ENCODE measurements at regions not wholly inside any gene's neighbourhood (a gene's known extent, or its start where the extent isn't known, plus 50 kb on each side); places are given as distances from the start of the nearest gene placed in this dataset.

DNA sequence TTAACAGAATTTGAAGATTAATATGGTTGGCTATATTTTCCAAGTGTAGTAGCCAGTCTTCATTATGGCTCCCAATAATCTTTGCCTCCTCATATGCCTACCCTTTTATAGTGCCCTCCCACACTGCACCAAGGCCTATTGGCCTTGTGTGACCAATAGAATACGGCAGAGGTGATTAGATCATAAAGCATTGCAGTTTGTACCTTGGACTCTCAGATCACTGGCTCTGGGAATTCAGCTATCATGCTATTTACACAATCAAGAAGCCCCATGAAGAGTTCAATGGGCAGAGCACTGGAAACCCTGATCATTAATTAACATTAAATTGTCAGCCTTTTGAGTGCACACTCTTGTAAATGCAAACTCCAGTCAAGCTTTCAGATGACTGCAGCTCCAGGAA, 154.5 kb upstream of the MAGI2 start:
- H3K4me1 Mint-ChIP-seq: no peaks in the 10 kb centered on the region
- H3K36me3 ChIP-seq (replicated peaks in 1 of 2; ENCODE audit: control extremely low read depth in 1 of 2, control insufficient read depth in 1 of 2, extremely low read depth in 1 of 2, insufficient read depth in 2 of 2, low read length in 1 of 2): no peaks in the 10 kb centered on the region
- H4K20me1 ChIP-seq (ENCODE audit: control insufficient read depth, insufficient read depth, low read length, poor library complexity, severe bottlenecking): no peaks in the 10 kb centered on the region
- no peak for TF ChIP-seq EZH2 (IDR thresholded peaks at IDR 0.05; ENCODE audit: borderline replicate concordance, insufficient read depth, low read depth, low read length, poor library complexity, severe bottlenecking)
- TF ChIP-seq, protein P1, sequence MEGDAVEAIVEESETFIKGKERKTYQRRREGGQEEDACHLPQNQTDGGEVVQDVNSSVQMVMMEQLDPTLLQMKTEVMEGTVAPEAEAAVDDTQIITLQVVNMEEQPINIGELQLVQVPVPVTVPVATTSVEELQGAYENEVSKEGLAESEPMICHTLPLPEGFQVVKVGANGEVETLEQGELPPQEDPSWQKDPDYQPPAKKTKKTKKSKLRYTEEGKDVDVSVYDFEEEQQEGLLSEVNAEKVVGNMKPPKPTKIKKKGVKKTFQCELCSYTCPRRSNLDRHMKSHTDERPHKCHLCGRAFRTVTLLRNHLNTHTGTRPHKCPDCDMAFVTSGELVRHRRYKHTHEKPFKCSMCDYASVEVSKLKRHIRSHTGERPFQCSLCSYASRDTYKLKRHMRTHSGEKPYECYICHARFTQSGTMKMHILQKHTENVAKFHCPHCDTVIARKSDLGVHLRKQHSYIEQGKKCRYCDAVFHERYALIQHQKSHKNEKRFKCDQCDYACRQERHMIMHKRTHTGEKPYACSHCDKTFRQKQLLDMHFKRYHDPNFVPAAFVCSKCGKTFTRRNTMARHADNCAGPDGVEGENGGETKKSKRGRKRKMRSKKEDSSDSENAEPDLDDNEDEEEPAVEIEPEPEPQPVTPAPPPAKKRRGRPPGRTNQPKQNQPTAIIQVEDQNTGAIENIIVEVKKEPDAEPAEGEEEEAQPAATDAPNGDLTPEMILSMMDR (IDR thresholded peaks at IDR 0.05): no peak
- H3K79me2 ChIP-seq (ENCODE audit: control insufficient read depth, insufficient read depth, low read length): no peaks in the 10 kb centered on the region
- no peaks in the 10 kb centered on the region for H3K4me1 ChIP-seq (ENCODE audit: control insufficient read depth in 2 of 2, insufficient read depth in 2 of 2, low read length in 2 of 2)
- no CpG with 5 or more reads among the region's 1 CpG for WGBS (ENCODE audit: insufficient coverage)
- H3K9ac ChIP-seq (ENCODE audit: low read length): no peak overlapping the region
- ATAC-seq (ENCODE audit: low read depth) (no peak), DNase-seq (no peak)
- intact Hi-C loops (cut with micrococcal nuclease): no loop called here
- H3K9me3 ChIP-seq (ENCODE audit: control extremely low read depth in 1 of 3, control insufficient read depth in 2 of 3, insufficient read depth in 1 of 3, low read length in 2 of 3): no peaks in the 10 kb centered on the region
- H3K9me3 Mint-ChIP-seq (ENCODE audit: insufficient read depth): peaks cover 2% of the 10 kb centered on the region
- no peaks in the 10 kb centered on the region for H3K27me3 Mint-ChIP-seq
- no peak overlapping the region for H2AFZ ChIP-seq (ENCODE audit: insufficient read depth, low read depth, low read length, poor library complexity, severe bottlenecking)
- ChIA-PET POLR2A (no interaction called here), CTCF (no interaction called here)
- no peak overlapping the region for H3K4me3 Mint-ChIP-seq
- H3K4me3 ChIP-seq (ENCODE audit: control extremely low read depth in 1 of 5, extremely low read depth in 1 of 5, insufficient read depth in 1 of 5, low read depth in 2 of 5, low read length in 4 of 5): no peak overlapping the region
- H3K27ac Mint-ChIP-seq: no peak overlapping the region
- H3K4me2 ChIP-seq (replicated peaks; ENCODE audit: low read depth, low read length, poor library complexity, severe bottlenecking): no peak overlapping the region
- H3K27me3 ChIP-seq (replicated peaks in 1 of 4; ENCODE audit: control extremely low read depth in 1 of 4, control insufficient read depth in 3 of 4, insufficient read depth in 4 of 4, low read length in 3 of 4): no peaks in the 10 kb centered on the region
- H3K27ac ChIP-seq (ENCODE audit: low read length in 2 of 2): no peak overlapping the region

DNA sequence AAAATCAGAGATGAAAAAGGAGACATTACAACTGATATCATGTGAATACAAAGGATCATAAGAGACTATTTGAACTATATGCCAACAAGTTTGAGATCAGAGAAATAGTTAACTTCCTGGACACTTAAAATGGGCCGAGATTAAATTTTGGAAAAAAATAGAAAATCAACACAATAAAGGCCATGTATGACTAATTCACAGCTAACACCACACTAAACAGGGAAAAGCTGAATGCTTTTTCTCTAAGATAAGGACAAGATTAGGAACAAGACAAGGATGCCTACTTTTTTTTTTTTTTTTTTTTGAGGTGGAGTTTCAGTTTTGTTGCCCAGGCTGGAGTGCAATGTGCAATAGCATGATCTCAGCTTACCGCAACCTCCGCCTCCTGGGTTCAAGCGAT, 151.4 kb upstream of the MAGI2 start:
- Histone ChIP-seq H3K27ac (ENCODE audit: low read length in 2 of 2) (no peak overlapping the region), H3K4me3 (ENCODE audit: control extremely low read depth in 1 of 5, extremely low read depth in 1 of 5, insufficient read depth in 1 of 5, low read depth in 2 of 5, low read length in 4 of 5) (no peak overlapping the region), H3K79me2 (ENCODE audit: control insufficient read depth, insufficient read depth, low read length) (no peaks in the 10 kb centered on the region), H3K27me3 (replicated peaks in 1 of 4; ENCODE audit: control extremely low read depth in 1 of 4, control insufficient read depth in 3 of 4, insufficient read depth in 4 of 4, low read length in 3 of 4) (no peaks in the 10 kb centered on the region), H3K9ac (ENCODE audit: low read length) (no peak overlapping the region), H3K9me3 (ENCODE audit: control extremely low read depth in 1 of 3, control insufficient read depth in 2 of 3, insufficient read depth in 1 of 3, low read length in 2 of 3) (peaks cover 0 to 4% (median 0%) of the 10 kb centered on the region in 3 donors), H3K36me3 (replicated peaks in 1 of 2; ENCODE audit: control extremely low read depth in 1 of 2, control insufficient read depth in 1 of 2, extremely low read depth in 1 of 2, insufficient read depth in 2 of 2, low read length in 1 of 2) (no peaks in the 10 kb centered on the region), H2AFZ (ENCODE audit: insufficient read depth, low read depth, low read length, poor library complexity, severe bottlenecking) (no peak overlapping the region), H3K4me2 (replicated peaks; ENCODE audit: low read depth, low read length, poor library complexity, severe bottlenecking) (no peak overlapping the region), H3K4me1 (ENCODE audit: control insufficient read depth in 2 of 2, insufficient read depth in 2 of 2, low read length in 2 of 2) (no peaks in the 10 kb centered on the region), H4K20me1 (ENCODE audit: control insufficient read depth, insufficient read depth, low read length, poor library complexity, severe bottlenecking) (no peaks in the 10 kb centered on the region)
- CTCF ChIA-PET: no interaction called here
- DNase-seq: no peak
- Mint-ChIP-seq H3K4me3 (no peak overlapping the region), H3K4me1 (no peaks in the 10 kb centered on the region), H3K9me3 (ENCODE audit: insufficient read depth) (no peaks in the 10 kb centered on the region), H3K27ac (no peak overlapping the region), H3K27me3 (no peaks in the 10 kb centered on the region)
- intact Hi-C loops (cut with micrococcal nuclease): no loop called here
- WGBS (ENCODE audit: insufficient coverage): 100% methylated on average over 2 of the region's 4 CpGs
- ATAC-seq (ENCODE audit: low read depth): no peak
- TF ChIP-seq EZH2 (IDR thresholded peaks at IDR 0.05; ENCODE audit: borderline replicate concordance, insufficient read depth, low read depth, low read length, poor library complexity, severe bottlenecking): no peak
- TF ChIP-seq, protein P1 (IDR thresholded peaks at IDR 0.05): no peak
- POLR2A ChIA-PET: no interaction called here

Data from B cell (primary cell).